Stimulated activated CD8-positive, alpha-beta memory T cell treated with anti-CD3 and anti-CD28 coated beads, Interleukin-4, amount 100 ng/mL, for 48 hours (primary cell): ENCODE measurements at regions not wholly inside any gene's neighbourhood (a gene's known extent, or its start where the extent isn't known, plus 50 kb on each side); places are given as distances from the start of the nearest gene placed in this dataset.
"Not testable (repeated sequence)": the region's sequence is repeated elsewhere in the genome, so short reads cannot be mapped to it uniquely, and the experiment has no call there.

ENCODE experiments used
- DNase-seq: peaks from one replicate; pipeline ENCODE4 v3.0.0-alpha.2; 2020

- DNase-seq = no peak
Observed at GRCh38 chr16:5305023-5305422, 207.4 kb upstream of the EEF2KMT start.

- DNase-seq = no peak
Observed at GRCh38 chr16:5302372-5303114, 204.9 kb upstream of the EEF2KMT start.

GRCh38 chr16:5298202-5298601 lies 200.6 kb upstream of the EEF2KMT start:
- no peak for DNase-seq

GRCh38 chr16:5296176-5296575 lies 198.6 kb upstream of the EEF2KMT start:
- DNase-seq = no peak

- DNase-seq = not testable (repeated sequence)
Observed at GRCh38 chr16:5295304-5295703, 197.7 kb upstream of the EEF2KMT start.

GRCh38 chr16:5282152-5282551 lies 184.6 kb upstream of the EEF2KMT start:
- DNase-seq = not testable (repeated sequence)

- no peak for DNase-seq
Observed at GRCh38 chr16:5257462-5257861, 159.9 kb upstream of the EEF2KMT start.

- no peak for DNase-seq
Observed at GRCh38 chr16:5252791-5253190, 155.2 kb upstream of the EEF2KMT start.

- DNase-seq = not testable (repeated sequence)
Observed at GRCh38 chr16:5247403-5247802, 149.8 kb upstream of the EEF2KMT start.

GRCh38 chr16:5240278-5240626 lies 142.7 kb upstream of the EEF2KMT start:
- not testable (repeated sequence) for DNase-seq

GRCh38 chr16:5239472-5240277 lies 142.1 kb upstream of the EEF2KMT start:
- peak; percentile 77 for DNase-seq

- no peak for DNase-seq
Observed at GRCh38 chr16:5235119-5235518, 137.5 kb upstream of the EEF2KMT start.

GRCh38 chr16:5234295-5235050 lies 136.9 kb upstream of the EEF2KMT start:
- no peak for DNase-seq

GRCh38 chr16:5231246-5231759 lies 133.7 kb upstream of the EEF2KMT start:
- DNase-seq = no peak

GRCh38 chr16:5228369-5228768 lies 130.8 kb upstream of the EEF2KMT start:
- no peak for DNase-seq

- DNase-seq = no peak
Observed at GRCh38 chr16:5225931-5226655, 128.5 kb upstream of the EEF2KMT start.

GRCh38 chr16:5222761-5223160 lies 125.2 kb upstream of the EEF2KMT start:
- no peak for DNase-seq

- DNase-seq = not testable (repeated sequence)
Observed at GRCh38 chr16:5221831-5222230, 124.2 kb upstream of the EEF2KMT start.

GRCh38 chr16:5220705-5221104 lies 123.1 kb upstream of the EEF2KMT start:
- DNase-seq = no peak

GRCh38 chr16:5216441-5217080 lies 119.0 kb upstream of the EEF2KMT start:
- no peak for DNase-seq

- DNase-seq = no peak
Observed at GRCh38 chr16:5215901-5216300, 118.3 kb upstream of the EEF2KMT start.

- no peak for DNase-seq
Observed at GRCh38 chr16:5214466-5214865, 116.9 kb upstream of the EEF2KMT start.
